ENCODE measurements at regions not wholly inside any gene's neighbourhood (a gene's known extent, or its start where the extent isn't known, plus 50 kb on each side); places are given as distances from the start of the nearest gene placed in this dataset.

DNA sequence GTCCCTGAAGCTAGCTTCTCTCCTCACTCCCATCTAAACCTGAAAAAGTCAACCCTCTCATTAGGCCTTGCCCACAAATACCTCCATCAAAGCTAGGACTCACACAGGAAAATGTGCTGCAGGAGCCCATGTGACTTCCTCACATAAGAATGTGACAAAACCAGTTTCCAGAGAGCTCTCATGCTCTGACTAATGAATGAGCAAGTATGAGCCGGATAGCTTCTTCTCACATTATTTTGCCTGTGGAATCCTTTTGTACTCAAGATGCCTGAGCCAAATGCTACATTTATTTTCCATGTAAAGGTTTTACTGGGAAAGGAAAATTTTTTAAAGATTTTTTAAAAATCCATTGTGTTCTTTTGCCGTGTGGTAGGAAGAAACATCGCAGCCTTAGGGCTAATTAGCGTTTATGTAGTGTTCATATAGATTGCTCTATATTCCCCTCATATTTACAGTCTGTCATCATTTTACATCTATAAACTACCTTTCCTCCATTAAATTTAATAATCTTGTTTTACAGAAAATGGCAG lies 68.6 kb upstream of the CCN6 start:
- CTCF ChIA-PET, result interaction anchor here (1.0 to 1.2 kb wide), 2 partner anchors 12 to 275 kb away, joined by 3 read pairs; no protein-coding TSS in a partner anchor
- H3K4me3 ChIP-seq (ENCODE audit: low read depth, low read length), result no peak overlapping the region
- DNase-seq (ENCODE audit: low read depth, low spot score), result peak; percentile 89
- TF ChIP-seq, protein P1, sequence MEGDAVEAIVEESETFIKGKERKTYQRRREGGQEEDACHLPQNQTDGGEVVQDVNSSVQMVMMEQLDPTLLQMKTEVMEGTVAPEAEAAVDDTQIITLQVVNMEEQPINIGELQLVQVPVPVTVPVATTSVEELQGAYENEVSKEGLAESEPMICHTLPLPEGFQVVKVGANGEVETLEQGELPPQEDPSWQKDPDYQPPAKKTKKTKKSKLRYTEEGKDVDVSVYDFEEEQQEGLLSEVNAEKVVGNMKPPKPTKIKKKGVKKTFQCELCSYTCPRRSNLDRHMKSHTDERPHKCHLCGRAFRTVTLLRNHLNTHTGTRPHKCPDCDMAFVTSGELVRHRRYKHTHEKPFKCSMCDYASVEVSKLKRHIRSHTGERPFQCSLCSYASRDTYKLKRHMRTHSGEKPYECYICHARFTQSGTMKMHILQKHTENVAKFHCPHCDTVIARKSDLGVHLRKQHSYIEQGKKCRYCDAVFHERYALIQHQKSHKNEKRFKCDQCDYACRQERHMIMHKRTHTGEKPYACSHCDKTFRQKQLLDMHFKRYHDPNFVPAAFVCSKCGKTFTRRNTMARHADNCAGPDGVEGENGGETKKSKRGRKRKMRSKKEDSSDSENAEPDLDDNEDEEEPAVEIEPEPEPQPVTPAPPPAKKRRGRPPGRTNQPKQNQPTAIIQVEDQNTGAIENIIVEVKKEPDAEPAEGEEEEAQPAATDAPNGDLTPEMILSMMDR (IDR thresholded peaks at IDR 0.05; ENCODE audit: insufficient read depth, low read length, missing control alignments), result no peak
- POLR2A ChIA-PET, result interaction anchor here (1.7 kb wide), 1 partner anchor 12 kb away, joined by 12 read pairs; no protein-coding TSS in a partner anchor

DNA sequence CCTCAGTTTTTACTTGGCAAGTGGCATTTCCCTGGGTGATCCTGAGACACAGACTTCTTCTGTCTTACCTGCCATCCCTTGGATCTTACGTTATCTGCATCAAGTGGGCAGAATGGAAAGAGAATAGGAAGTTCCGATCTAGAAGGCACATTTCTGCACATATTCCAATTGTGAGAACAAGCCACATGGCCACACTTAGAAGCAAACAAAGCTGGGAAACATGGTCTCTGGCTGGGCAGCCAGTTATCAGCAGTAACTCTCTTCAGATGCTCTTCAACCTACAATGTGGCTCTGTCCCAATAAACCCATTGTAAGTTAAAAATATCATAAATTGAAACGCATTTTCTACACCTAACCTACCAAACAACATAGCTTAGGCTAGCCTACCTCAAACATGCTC lies 67.3 kb upstream of the CCN6 start:
- H3K4me3 ChIP-seq (ENCODE audit: low read depth, low read length), result no peak overlapping the region
- CTCF ChIA-PET, result interaction anchor here (1.0 to 1.5 kb wide), 6 partner anchors 11 to 277 kb away, joined by 3 to 8 read pairs (median 4); no protein-coding TSS in a partner anchor
- no peak for DNase-seq (ENCODE audit: low read depth, low spot score)
- TF ChIP-seq, protein P1 (IDR thresholded peaks at IDR 0.05; ENCODE audit: insufficient read depth, low read length, missing control alignments), result no peak
- POLR2A ChIA-PET, result no interaction called here

DNA sequence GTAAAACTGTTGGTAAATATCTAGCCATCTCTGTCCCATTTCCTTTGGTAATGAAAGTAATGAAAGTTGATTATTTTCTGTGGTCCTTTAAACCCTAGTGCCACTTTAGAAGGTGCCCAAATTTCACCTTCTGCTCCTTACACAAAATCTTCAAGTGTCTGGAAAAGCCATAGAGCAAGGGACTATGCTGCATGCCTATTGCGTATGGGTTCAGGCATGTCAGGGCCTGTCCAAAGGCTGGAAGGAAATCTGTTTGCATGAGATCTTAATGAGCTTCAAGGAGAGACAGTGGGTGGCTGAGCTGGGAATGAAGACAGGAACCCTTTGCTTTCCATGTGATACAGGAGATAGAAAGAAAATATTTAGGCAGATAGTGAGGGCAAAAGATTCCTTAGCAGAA lies 66.6 kb upstream of the CCN6 start:
- ChIA-PET POLR2A (no interaction called here), CTCF (interaction anchor here (0.9 to 1.6 kb wide), 9 partner anchors 10 to 277 kb away, joined by 3 to 8 read pairs (median 4); no protein-coding TSS in a partner anchor)
- no peak overlapping the region for H3K4me3 ChIP-seq (ENCODE audit: low read depth, low read length)
- DNase-seq (ENCODE audit: low read depth, low spot score), result no peak
- TF ChIP-seq, protein P1 (IDR thresholded peaks at IDR 0.05; ENCODE audit: insufficient read depth, low read length, missing control alignments), result no peak

DNA sequence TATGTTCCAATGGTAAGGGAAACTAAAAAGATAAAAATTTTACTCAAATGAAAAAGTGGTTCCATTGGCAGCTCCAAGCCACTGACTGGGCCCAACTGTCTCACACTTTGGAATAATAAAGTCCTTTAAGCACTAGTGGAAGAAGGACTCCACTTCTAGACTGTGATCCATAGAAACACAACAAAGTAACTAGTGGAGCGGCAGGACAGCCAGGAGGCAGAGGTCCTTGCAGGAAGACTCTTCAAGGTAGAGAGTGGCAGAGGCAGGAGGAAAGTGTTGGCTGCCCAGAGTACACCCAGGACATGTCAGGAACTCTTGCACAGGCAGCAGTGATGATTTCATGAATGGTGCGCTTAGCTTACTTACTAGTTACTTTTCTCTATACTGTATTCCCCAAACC lies 65.0 kb upstream of the CCN6 start:
- ChIA-PET CTCF (interaction anchor here (1.2 to 1.6 kb wide), 2 partner anchors 14 to 22 kb away, joined by 4 to 5 read pairs; no protein-coding TSS in a partner anchor), POLR2A (no interaction called here)
- TF ChIP-seq, protein P1 (IDR thresholded peaks at IDR 0.05; ENCODE audit: insufficient read depth, low read length, missing control alignments), result no peak
- no peak overlapping the region for H3K4me3 ChIP-seq (ENCODE audit: low read depth, low read length)
- DNase-seq (ENCODE audit: low read depth, low spot score), result no peak

DNA sequence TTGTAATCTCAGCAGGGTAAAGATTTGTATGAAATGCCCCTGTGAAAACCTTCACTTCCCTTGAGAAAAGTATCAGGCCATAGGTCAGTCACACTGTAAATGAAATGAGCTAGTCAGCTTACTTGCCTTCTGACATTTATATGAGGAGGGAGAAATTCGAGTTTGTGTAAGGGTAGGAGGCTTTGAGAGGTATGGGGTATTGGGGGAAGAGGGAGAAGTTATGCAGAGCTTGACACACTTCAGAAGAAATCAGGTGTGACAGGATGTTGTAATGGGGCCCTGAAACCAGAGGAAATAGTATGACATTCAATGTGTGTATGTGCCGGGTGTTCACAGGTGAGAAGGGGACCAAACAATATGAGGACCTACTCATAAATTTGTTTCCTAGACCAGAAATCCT lies 64.2 kb upstream of the CCN6 start:
- CTCF ChIA-PET, result no interaction called here
- H3K4me3 ChIP-seq (ENCODE audit: low read depth, low read length), result no peak overlapping the region
- TF ChIP-seq, protein P1 (IDR thresholded peaks at IDR 0.05; ENCODE audit: insufficient read depth, low read length, missing control alignments), result no peak
- DNase-seq (ENCODE audit: low read depth, low spot score), result no peak
- POLR2A ChIA-PET, result no interaction called here

DNA sequence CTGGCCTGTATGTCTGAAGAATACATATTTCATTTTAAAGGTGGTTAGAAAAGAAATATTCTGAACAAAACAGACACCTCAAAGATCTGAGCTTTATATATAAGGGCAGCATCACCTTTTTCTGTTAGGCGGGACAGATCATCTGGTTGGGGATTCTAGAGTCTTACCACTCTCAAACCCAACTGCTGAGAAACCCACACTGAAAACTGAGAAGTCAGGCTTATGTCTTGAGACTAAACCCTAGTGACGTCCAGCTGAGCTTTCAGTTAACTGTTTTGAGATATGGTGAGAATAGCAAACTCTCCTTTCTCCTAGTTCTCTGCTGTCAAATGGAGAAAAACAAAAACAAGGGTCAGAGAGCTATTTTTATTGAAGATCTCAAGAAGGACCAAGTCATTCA lies 63.7 kb upstream of the CCN6 start:
- TF ChIP-seq, protein P1 (IDR thresholded peaks at IDR 0.05; ENCODE audit: insufficient read depth, low read length, missing control alignments), result no peak
- no peak overlapping the region for H3K4me3 ChIP-seq (ENCODE audit: low read depth, low read length)
- ChIA-PET POLR2A (no interaction called here), CTCF (no interaction called here)
- no peak for DNase-seq (ENCODE audit: low read depth, low spot score)
